K562 (cell line): ENCODE measurements at regions not wholly inside any gene's neighbourhood (a gene's known extent, or its start where the extent isn't known, plus 50 kb on each side); places are given as distances from the start of the nearest gene placed in this dataset.

Experiments used
- ATAC-seq: fragments of 200-7000 bp; cut with Tn5 transposase; 3 replicates; pipeline ENCODE4 v1.9.1; 2020; ENCODE audit warnings: moderate library complexity
- BruUV-seq: library from RNA; stranded (reverse); fragments of 400-500 nt; replicated peaks from 2 replicates; lab custom pipeline; 2021; lab: Mats Ljungman, UMichigan
- CTCF ChIA-PET: fragments of 300-600 bp; formaldehyde crosslinking; extraction: SDS; loops from one replicate; lab custom pipeline; 2021; ENCODE audit warnings: low intra/inter-chr PET ratio; lab: Yijun Ruan, JAX
- POLR2A ChIA-PET: fragments of 300-600, 350-650 bp; sonication (Branson Sonifier 250); formaldehyde crosslinking; extraction: SDS; loops from one replicate; lab custom pipeline; 2021; ENCODE audit warnings: antibody characterized with exemption, inconsistent platforms; lab: Yijun Ruan, JAX
- DNase-seq, 4 experiments: peaks; one replicate each; pipeline versions ENCODE4 v3.0.0 to v3.0.0-alpha.2; 2011 to 2018; ENCODE audit warnings: low spot score in 3 of 4, mixed read lengths in 3 of 4; ENCODE audit errors: extremely low read depth in 1 of 4
- FAIRE-seq: peaks from 2 replicates; lab custom pipeline; 2011; peaks lifted over from hg19 to GRCh38; lab: Jason Lieb, UNC
- H2AFZ ChIP-seq: 2 replicates; pipeline ENCODE4 v1.6.0; 2011; ENCODE audit warnings: low read depth, low read length, control low read depth, inconsistent platforms
- H3K27ac ChIP-seq: fragments of 200-600 bp; 3 replicates; pipeline ENCODE4 v1.8.0; 2011; ENCODE audit warnings: low read depth, mild to moderate bottlenecking, control low read depth, inconsistent platforms, low read length, moderate library complexity, mixed read lengths; ENCODE audit errors: extremely low read depth
- H3K27me3 ChIP-seq, 2 experiments: fragments of 300-600 bp in 1 of 2; 2 replicates in 1 of 2; 3 replicates in 1 of 2; pipeline versions ENCODE4 v1.6.0 to v1.8.0; 2011; ENCODE audit warnings: inconsistent platforms in 2 of 2, low read length in 2 of 2, mild to moderate bottlenecking in 1 of 2, mixed read lengths in 1 of 2, moderate library complexity in 1 of 2; ENCODE audit not compliant: control insufficient read depth in 2 of 2, insufficient read depth in 2 of 2
- H3K36me3 ChIP-seq: fragments of 300-600 bp; 3 replicates; pipeline ENCODE4 v1.8.0; 2011; ENCODE audit warnings: mild to moderate bottlenecking, low read length, inconsistent platforms; ENCODE audit not compliant: control insufficient read depth, insufficient read depth
- H3K4me1 ChIP-seq, 2 experiments: fragments of 200-600 bp in 1 of 2; replicated peaks in 1 of 2; 2 replicates in 1 of 2; 3 replicates in 1 of 2; pipeline versions ENCODE4 v1.5.1 to v1.8.0; 2011; ENCODE audit warnings: inconsistent platforms in 2 of 2, low read length in 2 of 2, mild to moderate bottlenecking in 1 of 2, mixed read lengths in 1 of 2, moderate library complexity in 1 of 2; ENCODE audit not compliant: control insufficient read depth in 2 of 2, insufficient read depth in 2 of 2
- H3K4me2 ChIP-seq: 2 replicates; pipeline ENCODE4 v1.6.1; 2011; ENCODE audit warnings: low read length, control low read depth, inconsistent platforms, mixed read lengths; ENCODE audit not compliant: insufficient read depth
- H3K4me3 ChIP-seq: fragments of 200-600 bp; sonication (generic), shearing (Covaris generic); 2 replicates; pipeline ENCODE4 v1.5.1; 2016; ENCODE audit warnings: control low read depth, inconsistent platforms
- H3K79me2 ChIP-seq: fragments of 200-600 bp; 3 replicates; pipeline ENCODE4 v1.8.0; 2011; ENCODE audit warnings: low read length, inconsistent platforms; ENCODE audit not compliant: control insufficient read depth, insufficient read depth
- H3K9ac ChIP-seq, 2 experiments: 2 replicates each; pipeline versions ENCODE4 v1.6.0 to v1.6.1; 2011; ENCODE audit warnings: low read depth in 2 of 2, low read length in 2 of 2, control low read depth in 1 of 2, inconsistent platforms in 1 of 2, mild to moderate bottlenecking in 1 of 2, mixed read lengths in 1 of 2; ENCODE audit not compliant: insufficient read depth in 1 of 2
- H3K9me1 ChIP-seq: one replicate; pipeline ENCODE4 v1.6.0; 2011; ENCODE audit warnings: inconsistent platforms, mild to moderate bottlenecking, low read length, moderate library complexity; ENCODE audit not compliant: control insufficient read depth, insufficient read depth
- H3K9me3 ChIP-seq: replicated peaks from 2 replicates; pipeline ENCODE4 v1.5.1; 2011; ENCODE audit warnings: low read depth, low read length, inconsistent platforms; ENCODE audit not compliant: control insufficient read depth, insufficient read depth
- H4K20me1 ChIP-seq: replicated peaks from 2 replicates; pipeline ENCODE4 v1.6.1; 2011; ENCODE audit warnings: low read length, inconsistent platforms, mixed read lengths; ENCODE audit not compliant: control insufficient read depth, insufficient read depth
- BACH1 ChIP-seq: fragments of 200-800 bp; sonication (Bioruptor generic); IDR thresholded peaks from 2 replicates; pipeline ENCODE4 v1.6.1; 2016; ENCODE audit warnings: missing genetic modification characterization, missing compliant biosample characterization
- CBFA2T3 ChIP-seq: fragments of 450-650 bp; IDR thresholded peaks from 2 replicates; pipeline ENCODE4 v1.6.1; 2017
- CEBPB ChIP-seq: fragments of 450-650 bp; IDR thresholded peaks from 2 replicates; pipeline ENCODE4 v1.6.1; 2016; ENCODE audit warnings: missing genetic modification characterization, missing compliant biosample characterization
- EGR1 ChIP-seq: fragments of 450-650 bp; conservative IDR thresholded peaks from 2 replicates; pipeline ENCODE4 v1.6.1; 2017; ENCODE audit warnings: mild to moderate bottlenecking
- EHMT2 ChIP-seq: fragments of 450-650 bp; IDR thresholded peaks from 2 replicates; pipeline ENCODE4 v1.6.1; 2018; ENCODE audit warnings: antibody characterized with exemption
- ELK3 ChIP-seq: fragments of 450-650 bp; formaldehyde crosslinking; IDR thresholded peaks from 2 replicates; pipeline ENCODE4 v1.4.0; 2020; ENCODE audit warnings: mild to moderate bottlenecking
- FOXM1 ChIP-seq, 2 experiments: fragments of 450-650 bp in 1 of 2; sonication (generic) in 1 of 2; formaldehyde crosslinking in 1 of 2; IDR thresholded peaks; 2 replicates each; pipeline versions ENCODE4 v1.6.1 to v1.9.0; 2017 to 2022; ENCODE audit warnings: low read depth in 2 of 2, mild to moderate bottlenecking in 2 of 2, missing genetic modification reagents in 1 of 2, moderate library complexity in 1 of 2
- IFI16 ChIP-seq: fragments of 250-450 bp; sonication (Bioruptor Pico); IDR thresholded peaks from 2 replicates; pipeline ENCODE4 v2.1.2; 2022; ENCODE audit warnings: mild to moderate bottlenecking, inconsistent platforms
- IRF1 ChIP-seq: sonication (generic); formaldehyde crosslinking; IDR thresholded peaks from 2 replicates; pipeline ENCODE4 v1.8.0; 2022; ENCODE audit warnings: missing genetic modification reagents, mild to moderate bottlenecking, borderline replicate concordance
- MAFK ChIP-seq: IDR thresholded peaks from 2 replicates; pipeline ENCODE4 v1.6.1; 2011; ENCODE audit warnings: low read length, improper control_type of control experiment
- NUFIP1 ChIP-seq: fragments of 450-650 bp; IDR thresholded peaks from 2 replicates; pipeline ENCODE4 v1.6.1; 2018; ENCODE audit not compliant: partially characterized antibody
- PKNOX1 ChIP-seq: fragments of 450-650 bp; IDR thresholded peaks from 2 replicates; pipeline ENCODE4 v1.6.1; 2016
- TAF15 ChIP-seq: fragments of 200-400 bp; formaldehyde crosslinking; IDR thresholded peaks from 2 replicates; pipeline ENCODE4 v1.6.1; 2017; ENCODE audit warnings: mild to moderate bottlenecking, low read depth, low read length, moderate library complexity
- TSC22D4 ChIP-seq: fragments of 450-650 bp; IDR thresholded peaks from 2 replicates; pipeline ENCODE4 v1.6.1; 2016; ENCODE audit warnings: missing genetic modification characterization, missing biosample characterization, control low read depth
- ZEB2 ChIP-seq: fragments of 450-650 bp; IDR thresholded peaks from 2 replicates; pipeline ENCODE4 v1.6.1; 2016
- ZNF316 ChIP-seq: fragments of 450-650 bp; IDR thresholded peaks from 2 replicates; pipeline ENCODE4 v1.6.1; 2016
- WGBS: fragments of 100-300 bp; shearing (Covaris generic); methylation state at CpG from one replicate; pipeline ENCODE4 v1.1.6; 2016; ENCODE audit warnings: low coverage, mixed read lengths; ENCODE audit not compliant: insufficient coverage; ENCODE audit errors: missing lambda C conversion rate; 5-methylcytosine and 5-hydroxymethylcytosine counted together
- in situ Hi-C: fragments of 300-500 bp; cut with MboI; formaldehyde crosslinking; loops from 4 replicates; pipeline ENCODE4 v1.15.0; 2018; ENCODE audit warnings: inconsistent platforms, mixed read lengths
- intact Hi-C: fragments of 100-400 bp; cut with micrococcal nuclease; formaldehyde crosslinking; loops from 2 replicates; pipeline ENCODE4 v1.14.2; 2022

GRCh38 chr4:132893787-132894186, 255.3 kb upstream of the PCDH10 start:
- FAIRE-seq (no peak), DNase-seq (no peak), ATAC-seq (no peak)
- WGBS = 0% methylated on average over 3 of the region's 3 CpGs
- ChIA-PET CTCF (no interaction called here), POLR2A (no interaction called here)
- Histone ChIP-seq H2AFZ (no peak overlapping the region), H3K4me3 (no peak overlapping the region), H3K79me2 (no peaks in the 10 kb centered on the region), H3K9me3 (no peaks in the 10 kb centered on the region), H3K4me2 (no peak overlapping the region), H3K4me1 (no peaks in the 10 kb centered on the region), H4K20me1 (no peaks in the 10 kb centered on the region), H3K27me3 (no peaks in the 10 kb centered on the region), H3K9ac (no peak overlapping the region), H3K36me3 (no peaks in the 10 kb centered on the region), H3K27ac (no peak overlapping the region), H3K9me1 (no peaks in the 10 kb centered on the region)
- no peak for TF ChIP-seq CEBPB (tag)
- intact Hi-C loops (no loop called here), in situ Hi-C loops (no loop called here)
- BruUV-seq = no TSS peak

GRCh38 chr4:132901224-132901623, 247.9 kb upstream of the PCDH10 start:
- no peak for TF ChIP-seq PKNOX1
- peak; percentile 15; the same call in 1 of the 2 replicates for TF ChIP-seq MAFK
- TF ChIP-seq FOXM1 (IDR thresholded peaks at IDR 0.05; ENCODE audit: low read depth) = no peak
- no peak for TF ChIP-seq FOXM1 (CRISPR knock-in tag; IDR thresholded peaks at IDR 0.05; ENCODE audit: low read depth)
- TF ChIP-seq TAF15 = no peak
- TF ChIP-seq ZEB2 = no peak
- no peak for TF ChIP-seq IFI16 (CRISPR knock-in tag)
- no peak for TF ChIP-seq EGR1
- TF ChIP-seq EHMT2 = no peak
- TF ChIP-seq IRF1 (CRISPR knock-in tag) = no peak
- no peak for TF ChIP-seq NUFIP1
- TF ChIP-seq ELK3 = no peak
- no peak for TF ChIP-seq CBFA2T3
- TF ChIP-seq ZNF316 = peak; percentile 77
- TF ChIP-seq TSC22D4 (tag) = no peak
- TF ChIP-seq BACH1 (tag) = no peak
- Histone ChIP-seq H3K27me3 (no peaks in the 10 kb centered on the region), H3K9me3 (no peaks in the 10 kb centered on the region), H3K9me1 (no peaks in the 10 kb centered on the region), H3K27ac (no peak overlapping the region), H2AFZ (no peak overlapping the region), H3K4me3 (no peak overlapping the region), H4K20me1 (no peaks in the 10 kb centered on the region), H3K4me2 (no peak overlapping the region), H3K4me1 (no peaks in the 10 kb centered on the region), H3K36me3 (no peaks in the 10 kb centered on the region), H3K79me2 (no peaks in the 10 kb centered on the region), H3K9ac (no peak overlapping the region)
- WGBS = 0% methylated on average over 1 of the region's 1 CpG
- ChIA-PET POLR2A (no interaction called here), CTCF (no interaction called here)
- in situ Hi-C loops (no loop called here), intact Hi-C loops (no loop called here)
- DNase-seq (no peak), FAIRE-seq (no peak), ATAC-seq (no peak)
- no TSS peak for BruUV-seq
